Duodenal mucosa (tissue), 2 donors: ENCODE measurements at regions not wholly inside any gene's neighbourhood (a gene's known extent, or its start where the extent isn't known, plus 50 kb on each side); places are given as distances from the start of the nearest gene placed in this dataset.
"Not testable (repeated sequence)": the region's sequence is repeated elsewhere in the genome, so short reads cannot be mapped to it uniquely, and the experiment has no call there.

Experiments used
- H3K27ac ChIP-seq: one replicate; pipeline ENCODE4 v1.7.0; 2013; ENCODE audit warnings: low read depth, low read length
- H3K27me3 ChIP-seq, 2 donors: one replicate each; pipeline ENCODE4 v1.7.0; 2013; ENCODE audit warnings: low read length in 2 of 2, control low read depth in 1 of 2; ENCODE audit not compliant: insufficient read depth in 2 of 2, control insufficient read depth in 1 of 2
- H3K36me3 ChIP-seq, 2 donors: one replicate each; pipeline ENCODE4 v1.7.0; 2013; ENCODE audit warnings: low read length in 2 of 2, control low read depth in 1 of 2; ENCODE audit not compliant: insufficient read depth in 2 of 2, control insufficient read depth in 1 of 2
- H3K4me1 ChIP-seq, 2 donors: one replicate each; pipeline ENCODE4 v1.7.0; 2013; ENCODE audit warnings: low read length in 2 of 2, control low read depth in 1 of 2; ENCODE audit not compliant: insufficient read depth in 2 of 2, control insufficient read depth in 1 of 2
- H3K4me3 ChIP-seq, 2 donors: one replicate each; pipeline ENCODE4 v1.7.0; 2013; ENCODE audit warnings: low read length in 2 of 2, low read depth in 1 of 2
- H3K9ac ChIP-seq, 2 donors: one replicate each; pipeline ENCODE4 v1.7.0; 2013; ENCODE audit warnings: low read length in 2 of 2, low read depth in 1 of 2
- H3K9me3 ChIP-seq, 2 donors: one replicate each; pipeline ENCODE4 v1.7.0; 2013; ENCODE audit warnings: low read length in 2 of 2, control low read depth in 1 of 2; ENCODE audit not compliant: control insufficient read depth in 1 of 2

GRCh38 chr7:130844811-130845580 lies 111.0 kb upstream of the KLF14 start:
- Histone ChIP-seq H3K9ac (no peak overlapping the region), H3K4me3 (no peak overlapping the region), H3K27me3 (no peaks in the 10 kb centered on the region), H3K9me3 (no peaks in the 10 kb centered on the region), H3K36me3 (no peaks in the 10 kb centered on the region), H3K27ac (no peak overlapping the region), H3K4me1 (no peaks in the 10 kb centered on the region)

GRCh38 chr7:130845581-130846085 lies 111.6 kb upstream of the KLF14 start:
- no peaks in the 10 kb centered on the region for H3K4me1 ChIP-seq
- no peaks in the 10 kb centered on the region for H3K36me3 ChIP-seq
- H3K27ac ChIP-seq = no peak overlapping the region

GRCh38 chr7:130849604-130850003 lies 115.6 kb upstream of the KLF14 start:
- Histone ChIP-seq H3K27me3 (no peaks in the 10 kb centered on the region), H3K4me1 (no peaks in the 10 kb centered on the region), H3K4me3 (no peak overlapping the region), H3K27ac (no peak overlapping the region), H3K36me3 (peaks cover 0 to 1% of the 10 kb centered on the region in 2 donors), H3K9me3 (no peaks in the 10 kb centered on the region), H3K9ac (no peak overlapping the region)

More at GRCh38 chr7:130845581-130846085, 111.6 kb upstream of the KLF14 start:
- Histone ChIP-seq H3K9me3 (no peaks in the 10 kb centered on the region), H3K9ac (no peak overlapping the region), H3K27me3 (no peaks in the 10 kb centered on the region), H3K4me3 (no peak overlapping the region)

GRCh38 chr7:130850956-130851355 lies 116.9 kb upstream of the KLF14 start:
- Histone ChIP-seq H3K36me3 (peaks cover 6 to 11% of the 10 kb centered on the region in 2 donors), H3K4me3 (no peak overlapping the region), H3K4me1 (no peaks in the 10 kb centered on the region), H3K27me3 (no peaks in the 10 kb centered on the region), H3K9me3 (no peaks in the 10 kb centered on the region), H3K27ac (no peak overlapping the region), H3K9ac (no peak overlapping the region)

- Histone ChIP-seq H3K9me3 (peaks cover 12 to 14% of the 10 kb centered on the region in 2 donors), H3K9ac (no peak overlapping the region), H3K27ac (no peak overlapping the region), H3K4me1 (no peaks in the 10 kb centered on the region), H3K27me3 (no peaks in the 10 kb centered on the region), H3K36me3 (peaks cover 9 to 17% of the 10 kb centered on the region in 2 donors), H3K4me3 (no peak overlapping the region)
These were observed 118.9 kb upstream of the KLF14 start for GRCh38 chr7:130852867-130853266.

- Histone ChIP-seq H3K36me3 (peaks cover 9 to 17% of the 10 kb centered on the region in 2 donors), H3K4me3 (no peak overlapping the region), H3K9me3 (peaks cover 19% of the 10 kb centered on the region in 2 donors), H3K9ac (no peak overlapping the region), H3K27ac (no peak overlapping the region), H3K4me1 (no peaks in the 10 kb centered on the region), H3K27me3 (no peaks in the 10 kb centered on the region)
These were observed 119.7 kb upstream of the KLF14 start for GRCh38 chr7:130853503-130854279.

GRCh38 chr7:130854481-130854880 lies 120.5 kb upstream of the KLF14 start:
- no peaks in the 10 kb centered on the region for H3K4me1 ChIP-seq

GRCh38 chr7:130856866-130857265 lies 122.9 kb upstream of the KLF14 start:
- Histone ChIP-seq H3K9ac (no peak overlapping the region), H3K4me3 (no peak overlapping the region), H3K27me3 (no peaks in the 10 kb centered on the region), H3K4me1 (no peaks in the 10 kb centered on the region), H3K36me3 (peaks cover 9 to 25% of the 10 kb centered on the region in 2 donors), H3K27ac (no peak overlapping the region), H3K9me3 (peaks cover 23 to 34% of the 10 kb centered on the region in 2 donors)

More at GRCh38 chr7:130854481-130854880, 120.5 kb upstream of the KLF14 start:
- Histone ChIP-seq H3K27ac (no peak overlapping the region), H3K4me3 (no peak overlapping the region), H3K27me3 (no peaks in the 10 kb centered on the region), H3K9ac (no peak overlapping the region), H3K36me3 (peaks cover 9 to 17% of the 10 kb centered on the region in 2 donors), H3K9me3 (peaks cover 19 to 20% of the 10 kb centered on the region in 2 donors)

GRCh38 chr7:130860832-130861231 lies 126.8 kb upstream of the KLF14 start:
- not testable (repeated sequence) for H3K4me1 ChIP-seq, H3K9ac ChIP-seq, H3K27ac ChIP-seq, H3K27me3 ChIP-seq, H3K4me3 ChIP-seq
- peaks cover 5 to 20% of the 10 kb centered on the region in 2 donors for H3K36me3 ChIP-seq
- peaks cover 25 to 34% of the 10 kb centered on the region in 2 donors for H3K9me3 ChIP-seq
